Activated CD4-positive, alpha-beta T cell treated with anti-CD3 and anti-CD28 coated beads for 48 hours (primary cell): ENCODE measurements at regions not wholly inside any gene's neighbourhood (a gene's known extent, or its start where the extent isn't known, plus 50 kb on each side); places are given as distances from the start of the nearest gene placed in this dataset.
"Not testable (repeated sequence)": the region's sequence is repeated elsewhere in the genome, so short reads cannot be mapped to it uniquely, and the experiment has no call there.

ENCODE experiments used
- DNase-seq: peaks from one replicate; pipeline ENCODE4 v3.0.0-alpha.2; 2020

DNA sequence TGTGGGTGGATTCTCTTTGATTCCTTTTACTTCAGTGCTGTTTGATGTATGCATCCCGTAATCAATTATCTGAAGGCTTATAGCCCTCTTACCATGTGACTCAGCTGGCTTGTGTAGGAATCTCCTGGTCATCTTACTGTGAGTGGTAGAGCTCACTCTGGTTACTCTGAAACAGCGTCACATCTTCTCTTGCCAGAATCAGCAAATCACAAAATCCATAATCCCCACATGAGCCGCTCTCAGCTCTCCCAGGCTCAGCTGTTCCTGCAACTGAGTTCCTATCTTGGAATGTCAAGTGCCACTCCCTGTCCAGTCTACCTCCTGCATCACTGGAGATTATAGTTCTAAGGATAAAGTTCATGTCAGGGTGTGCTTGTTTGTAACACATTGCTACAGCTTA lies 278.0 kb downstream of the FBXO8 start:
- no peak for DNase-seq

DNA sequence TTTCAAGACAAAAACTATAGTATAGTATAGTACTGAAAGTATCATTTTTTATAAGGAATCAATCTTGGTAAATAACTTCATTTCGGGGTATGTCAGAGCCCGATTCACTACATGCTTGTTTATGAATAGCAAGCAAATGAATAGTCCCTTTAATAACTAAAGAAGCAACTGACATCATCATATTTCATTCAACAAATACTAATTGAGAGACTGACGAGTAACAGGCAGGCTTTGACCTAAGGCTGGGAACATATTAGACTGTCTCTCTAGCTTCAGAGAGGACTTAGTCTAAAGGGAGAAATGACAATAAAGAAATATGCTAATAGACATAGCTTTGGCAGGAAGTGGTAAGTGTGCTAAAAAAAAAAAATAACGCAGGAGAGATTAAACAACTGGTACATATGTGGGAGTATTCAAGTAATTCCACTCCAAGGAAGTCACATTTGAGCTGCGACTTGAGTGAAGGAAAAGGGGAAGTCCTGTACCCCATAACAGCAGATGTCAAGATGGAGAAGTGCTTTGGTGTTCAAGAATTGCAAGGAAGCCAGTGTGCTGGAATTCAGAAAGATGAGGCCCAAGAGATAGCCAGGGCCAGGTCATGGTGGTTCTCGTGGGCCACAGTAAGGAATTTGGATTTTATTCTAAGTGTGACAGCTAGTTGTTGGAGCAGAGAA lies 284.9 kb downstream of the FBXO8 start:
- DNase-seq, result no peak

DNA sequence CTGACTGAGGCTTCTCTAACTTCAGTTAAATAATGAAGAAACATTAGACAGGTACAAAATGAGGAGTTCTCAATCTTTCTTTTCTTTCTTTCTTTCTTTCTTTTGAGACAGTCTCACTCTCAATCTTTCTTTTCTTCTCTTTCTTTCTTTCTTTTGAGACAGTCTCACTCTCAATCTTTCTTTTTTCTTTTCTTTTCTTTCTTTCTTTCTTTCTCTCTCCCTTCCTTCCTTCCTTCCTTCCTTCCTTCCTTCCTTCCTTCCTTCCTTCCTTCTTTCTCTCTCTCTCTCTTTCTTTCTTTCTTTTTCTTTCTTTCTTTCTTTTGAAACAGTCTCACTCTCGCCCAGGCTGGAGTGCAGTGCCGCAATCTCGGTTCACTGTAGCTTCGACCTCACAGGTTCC lies 287.7 kb downstream of the FBXO8 start:
- not testable (repeated sequence) for DNase-seq

DNA sequence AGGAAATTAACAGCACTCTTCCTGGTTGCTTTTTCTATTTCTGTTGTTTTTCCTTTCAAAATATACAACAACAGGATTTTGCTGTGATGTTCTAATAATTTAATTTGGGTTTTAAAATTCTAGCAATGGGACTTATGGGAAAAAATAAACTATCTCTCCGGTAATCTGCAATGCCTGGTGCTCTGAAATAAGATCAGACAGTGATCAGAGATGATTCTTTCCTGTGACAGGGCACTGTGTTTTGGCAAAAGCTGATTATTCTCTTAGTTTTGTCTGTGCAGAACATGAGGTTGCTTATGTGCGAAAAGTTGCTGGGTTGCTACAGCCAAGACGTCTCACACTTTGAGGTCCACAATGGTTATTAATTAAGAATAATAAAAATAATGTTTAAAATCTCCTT lies 291.7 kb downstream of the FBXO8 start:
- DNase-seq, result no peak

DNA sequence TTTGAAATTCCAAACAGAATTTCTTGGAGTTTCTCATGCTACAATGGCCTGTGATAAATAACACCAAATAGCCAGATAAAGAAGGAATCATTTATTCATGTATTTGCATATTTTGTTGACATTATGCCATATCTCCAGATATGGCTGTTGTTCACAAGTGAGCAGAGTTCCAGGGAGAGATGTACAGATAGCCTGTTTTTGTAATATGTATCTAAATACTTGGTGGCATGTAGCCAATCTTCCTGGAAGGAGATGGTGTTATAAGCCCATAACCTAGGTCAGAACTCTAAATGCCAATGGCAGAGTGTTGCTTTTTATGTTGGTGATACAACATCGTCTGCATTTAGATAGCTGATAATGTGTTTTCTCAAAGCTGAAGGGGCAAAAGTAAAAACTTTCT lies 292.2 kb downstream of the FBXO8 start:
- DNase-seq, result no peak

DNA sequence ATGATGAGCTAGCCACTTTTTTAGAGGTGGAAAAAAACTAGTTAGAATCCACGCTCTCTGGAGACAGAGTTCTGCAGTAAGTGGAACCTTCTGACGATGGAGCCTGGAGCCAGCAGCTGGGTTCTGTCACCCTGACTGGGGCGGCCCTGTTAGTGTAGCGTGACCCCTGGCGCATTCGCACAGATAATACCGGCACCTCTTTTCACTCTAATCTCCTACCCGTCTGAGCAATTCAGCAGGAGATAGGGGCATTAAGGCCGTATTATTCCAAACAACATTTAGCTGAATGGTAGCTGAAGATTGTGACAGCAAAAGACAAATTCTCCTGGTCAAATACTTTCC lies 292.6 kb downstream of the FBXO8 start:
- no peak for DNase-seq

DNA sequence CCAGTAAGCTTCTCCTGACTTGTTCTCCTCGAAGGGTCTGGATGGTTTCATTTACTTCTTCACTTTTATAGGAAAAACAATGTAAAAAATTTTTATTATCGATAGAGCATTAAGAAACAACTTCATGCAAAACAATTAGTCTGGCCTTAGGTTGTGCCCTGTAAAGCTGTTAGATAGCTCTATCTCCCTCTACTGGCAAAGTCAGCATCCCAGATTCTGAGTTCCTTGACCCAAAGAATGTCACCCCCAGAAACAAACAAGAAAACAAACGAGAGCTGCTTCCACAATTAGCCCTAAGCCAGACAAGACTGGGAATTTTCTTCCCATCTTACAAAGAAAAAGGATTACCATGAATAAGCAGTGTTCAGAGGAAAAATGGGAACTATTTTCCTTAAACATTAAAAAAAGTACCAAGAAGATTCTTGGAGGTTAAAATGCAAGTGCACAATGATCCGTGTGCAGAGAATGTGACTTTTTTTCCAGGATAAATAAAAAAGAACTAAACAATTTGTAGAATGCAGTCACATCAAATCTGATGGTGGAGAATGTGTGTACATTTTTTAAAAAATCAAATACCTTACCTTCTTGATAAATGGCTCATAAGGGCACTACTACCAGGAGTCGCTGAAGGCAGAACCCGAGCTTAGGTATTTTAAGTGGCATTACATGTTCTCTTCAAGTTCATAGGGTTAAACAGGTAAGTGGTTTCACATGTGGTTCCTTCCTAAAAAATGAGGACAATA lies 293.2 kb downstream of the FBXO8 start:
- no peak for DNase-seq

DNA sequence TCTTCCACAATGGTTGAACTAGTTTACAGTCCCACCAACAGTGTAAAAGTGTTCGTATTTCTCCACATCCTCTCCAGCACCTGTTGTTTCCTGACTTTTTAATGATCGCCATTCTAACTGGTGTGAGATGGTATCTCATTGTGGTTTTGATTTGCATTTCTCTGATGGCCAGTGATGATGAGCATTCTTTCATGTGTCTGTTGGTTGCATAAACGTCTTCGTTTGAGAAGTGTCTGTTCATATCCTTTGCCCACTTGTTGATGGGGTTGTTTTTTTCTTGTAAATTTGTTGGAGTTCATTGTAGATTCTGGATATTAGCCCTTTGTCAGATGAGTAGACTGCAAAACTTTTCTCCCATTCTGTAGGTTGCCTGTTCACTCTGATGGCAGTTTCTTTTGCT lies 319.9 kb downstream of the FBXO8 start:
- not testable (repeated sequence) for DNase-seq

DNA sequence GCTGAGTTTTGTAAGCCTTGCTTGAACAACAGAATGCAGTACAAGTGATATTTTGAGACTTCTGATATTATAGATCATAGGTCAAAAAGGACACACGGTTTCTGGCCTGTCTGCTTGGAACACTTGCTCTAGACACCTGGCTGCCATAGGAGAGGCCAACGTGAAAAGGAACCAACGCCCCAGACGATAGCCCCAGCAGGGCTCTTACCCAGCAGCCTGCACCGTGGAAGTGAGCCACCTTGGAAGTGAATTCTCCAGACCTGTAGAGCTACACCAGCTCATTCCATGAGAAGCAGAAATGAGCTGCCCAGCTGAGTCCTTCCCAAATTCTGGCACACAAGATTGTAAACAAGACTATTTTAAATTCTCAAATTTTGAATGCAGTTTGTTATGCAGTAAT lies 323.1 kb downstream of the FBXO8 start:
- DNase-seq, result no peak

DNA sequence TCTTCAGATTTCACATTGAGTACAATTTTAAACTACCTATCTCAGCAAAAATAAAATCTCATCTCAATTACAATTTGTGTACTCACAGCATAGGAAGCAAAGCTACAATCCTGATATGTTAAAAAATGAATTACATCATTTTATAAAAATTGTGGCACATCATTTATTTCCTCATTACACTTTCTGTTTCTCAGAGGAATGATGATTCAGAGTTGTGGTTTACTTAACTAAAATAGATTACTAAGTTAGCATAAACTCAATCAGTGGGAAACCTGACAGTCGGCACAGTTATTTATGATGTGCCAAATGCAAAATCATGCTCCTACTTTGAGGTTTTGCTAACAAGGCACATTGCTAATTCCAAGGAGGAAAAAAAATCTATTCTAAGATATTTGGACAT lies 325.0 kb downstream of the FBXO8 start:
- DNase-seq, result no peak

DNA sequence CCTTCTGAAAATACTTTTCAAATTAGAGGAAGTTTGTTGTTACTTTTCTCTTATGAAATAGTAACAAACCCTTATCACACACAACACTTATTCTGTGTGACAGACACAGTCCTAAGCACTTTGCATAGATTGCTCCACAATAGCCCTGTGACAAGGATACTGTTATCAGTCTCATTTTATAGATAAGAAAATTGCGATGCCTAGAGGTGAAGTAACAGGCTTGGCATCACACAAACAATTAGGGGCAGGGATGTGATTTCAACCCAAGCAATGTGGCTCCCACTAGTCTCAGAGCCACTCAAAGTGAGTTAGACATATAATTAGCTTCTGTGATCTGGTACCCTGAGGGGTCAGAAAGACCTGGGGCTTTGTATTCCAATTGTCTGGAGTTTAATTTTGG lies 339.9 kb downstream of the FBXO8 start:
- DNase-seq, result no peak

DNA sequence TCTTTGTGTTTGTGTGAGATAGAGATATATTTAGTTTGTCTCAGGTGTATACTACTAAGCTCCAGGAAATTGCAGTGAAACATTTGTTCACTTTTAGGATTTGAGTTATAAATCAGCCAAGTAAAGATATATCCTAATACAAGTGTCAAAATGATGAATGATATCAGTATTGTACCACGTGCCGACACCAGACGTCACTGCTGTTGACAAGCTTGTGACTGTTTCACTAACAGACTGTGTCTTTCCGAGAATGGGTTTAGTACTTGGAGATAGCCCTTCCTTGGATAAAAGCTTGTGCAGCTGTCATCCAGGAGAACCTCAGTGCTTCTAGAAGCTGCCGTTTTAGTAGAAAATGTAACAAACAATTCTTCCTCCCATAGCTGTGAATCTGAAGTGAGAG lies 343.3 kb downstream of the FBXO8 start:
- no peak for DNase-seq

DNA sequence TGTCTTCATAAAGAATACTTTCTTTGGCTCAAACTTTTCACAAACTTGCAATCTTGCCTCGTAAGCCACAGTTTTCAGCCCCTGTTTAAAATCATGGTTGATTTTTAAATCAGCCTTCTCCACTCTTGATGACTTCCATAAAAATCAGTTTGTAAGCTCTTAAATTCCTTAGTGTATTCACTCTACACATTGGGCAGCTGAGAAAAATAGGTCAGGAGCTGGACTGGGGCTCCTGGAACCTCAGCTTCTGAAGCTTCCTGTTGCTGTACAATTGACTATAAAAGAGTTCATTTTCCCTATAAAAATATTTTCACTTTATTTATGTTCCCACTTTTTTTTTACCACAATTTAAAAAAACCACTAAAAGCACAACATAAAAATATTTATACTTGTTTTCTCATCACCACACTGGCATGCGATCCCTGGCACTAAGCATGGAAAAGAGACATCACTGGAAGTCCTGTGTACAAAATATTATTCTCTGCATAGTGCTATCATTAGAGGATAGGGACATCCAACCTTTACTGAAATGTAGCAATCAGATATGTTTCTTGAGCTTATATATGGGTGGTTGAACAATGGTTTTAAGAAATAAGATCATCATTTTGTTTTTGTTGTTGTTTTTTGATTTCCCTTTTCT lies 345.7 kb downstream of the FBXO8 start:
- DNase-seq, result no peak

DNA sequence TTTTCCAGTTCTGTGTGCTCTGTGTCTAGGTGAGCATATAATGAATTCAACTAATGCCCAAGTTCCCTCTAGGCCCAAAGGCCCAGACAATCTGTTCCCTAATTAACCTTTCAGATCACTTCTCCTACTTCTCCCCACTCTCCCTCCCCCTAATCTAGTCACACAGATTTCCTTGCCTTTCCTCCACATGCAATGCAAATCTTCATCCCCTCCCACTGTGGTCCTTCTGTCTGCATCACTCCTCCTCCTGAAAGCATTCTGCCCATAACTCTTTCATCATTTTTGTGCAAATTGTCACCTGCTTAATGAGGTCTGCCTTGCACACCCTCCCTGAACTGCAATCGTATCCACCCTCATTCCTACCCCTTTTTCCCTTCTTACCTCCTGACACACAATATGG lies 346.6 kb downstream of the FBXO8 start:
- DNase-seq, result no peak

DNA sequence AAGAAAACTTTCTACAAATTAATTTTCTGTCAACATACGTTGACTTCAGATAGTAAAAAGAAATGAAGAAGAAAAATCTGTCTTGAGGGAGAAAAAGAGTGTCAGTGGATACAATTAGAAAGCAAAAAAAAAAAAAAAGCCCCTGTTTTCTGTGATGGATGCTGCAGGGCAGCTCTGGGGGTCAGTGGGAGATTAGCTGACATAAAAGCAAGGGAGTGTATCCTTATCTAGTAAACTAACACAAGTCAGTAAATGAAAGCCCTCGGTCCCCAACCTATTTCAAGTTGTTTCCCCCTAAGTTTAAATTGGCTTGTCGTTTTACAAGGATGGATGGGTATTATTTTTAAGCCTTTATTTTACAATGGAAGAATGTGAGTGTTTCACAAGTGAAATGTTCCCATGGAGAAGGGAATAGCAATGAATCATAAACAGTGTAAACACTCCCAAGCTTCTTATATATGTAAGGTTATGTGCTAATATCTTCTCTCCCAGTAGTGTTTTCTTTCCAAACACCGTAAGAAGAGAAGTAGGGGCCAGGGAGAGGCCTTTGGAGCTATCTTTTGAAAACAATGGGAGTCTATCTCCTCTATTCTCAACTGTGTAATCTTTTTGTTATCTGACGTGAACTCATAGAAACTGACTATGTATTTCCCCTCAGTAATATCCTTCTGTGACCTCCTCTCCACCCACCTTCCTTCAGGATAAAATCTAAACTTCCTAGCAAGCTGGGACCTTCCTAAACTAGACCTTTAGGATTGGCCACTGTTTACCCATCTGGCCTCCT lies 347.7 kb downstream of the FBXO8 start:
- DNase-seq, result no peak

DNA sequence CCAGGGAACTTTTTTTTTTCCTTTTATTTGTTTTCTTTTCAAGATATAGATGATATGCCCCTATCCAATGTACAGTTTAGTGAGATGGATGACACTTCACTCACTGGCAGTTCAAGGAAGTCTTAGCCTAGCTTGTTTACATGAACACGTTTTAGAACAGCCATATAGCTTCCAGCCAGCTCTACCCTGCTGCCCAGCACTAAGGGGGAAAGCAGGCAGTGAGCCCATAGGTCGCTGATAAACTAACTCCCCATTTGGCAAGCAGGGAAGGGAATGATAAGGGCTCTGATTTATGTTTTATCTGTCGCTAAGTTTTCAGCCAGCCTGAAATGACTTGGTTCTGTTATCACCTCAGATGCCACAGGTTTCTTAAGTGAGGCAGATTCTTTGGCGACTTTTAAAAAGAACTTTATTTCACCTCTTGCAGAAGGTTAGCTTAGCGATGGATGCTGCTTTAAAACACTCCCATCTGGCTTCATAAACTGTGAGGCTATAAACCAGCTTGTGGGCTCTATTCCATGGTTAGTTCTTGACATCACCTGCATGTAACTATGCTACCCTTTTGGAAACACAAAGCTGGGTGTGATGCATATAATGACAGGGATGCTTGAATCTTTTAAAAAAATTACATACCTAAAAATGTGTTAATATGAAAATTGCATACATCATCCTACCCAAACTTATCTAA lies 348.4 kb downstream of the FBXO8 start:
- DNase-seq, result no peak

DNA sequence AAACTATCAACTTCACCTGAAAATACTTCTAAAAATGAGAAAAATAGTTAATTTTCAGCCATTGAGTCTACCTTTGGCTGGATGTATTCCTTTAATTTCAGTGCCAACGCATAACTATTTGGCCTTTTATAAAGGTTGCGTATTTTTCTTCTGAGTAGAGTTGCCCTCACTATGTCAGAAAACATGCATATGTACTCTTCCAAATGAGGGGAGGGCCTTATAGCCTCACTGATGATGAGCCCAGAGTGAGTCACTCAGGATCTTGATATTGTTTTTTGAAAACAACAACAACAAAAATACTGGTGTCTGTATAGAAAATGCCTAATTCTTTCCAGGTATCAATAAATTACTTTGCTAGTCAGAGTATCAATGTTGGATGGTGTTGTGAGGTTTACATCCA lies 349.3 kb downstream of the FBXO8 start:
- no peak for DNase-seq

DNA sequence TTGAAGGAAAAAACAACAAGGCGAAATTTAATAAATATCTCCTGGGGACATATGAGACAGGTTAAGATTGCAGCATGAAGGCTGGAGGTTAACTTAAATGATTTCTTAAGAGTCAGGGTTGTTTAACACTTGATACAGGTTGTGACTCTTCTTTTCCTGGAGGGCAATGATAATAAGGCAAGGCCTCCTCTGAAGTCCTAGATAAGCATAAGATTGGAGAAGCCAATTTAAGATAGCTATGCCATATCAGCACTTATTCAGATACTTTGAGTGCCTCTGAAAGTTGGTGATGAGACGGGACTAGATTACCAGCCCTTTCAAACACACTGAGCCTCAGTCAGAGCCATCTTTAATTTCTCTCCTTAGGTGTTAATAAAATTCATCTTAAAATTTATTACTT lies 350.8 kb downstream of the FBXO8 start:
- no peak for DNase-seq

DNA sequence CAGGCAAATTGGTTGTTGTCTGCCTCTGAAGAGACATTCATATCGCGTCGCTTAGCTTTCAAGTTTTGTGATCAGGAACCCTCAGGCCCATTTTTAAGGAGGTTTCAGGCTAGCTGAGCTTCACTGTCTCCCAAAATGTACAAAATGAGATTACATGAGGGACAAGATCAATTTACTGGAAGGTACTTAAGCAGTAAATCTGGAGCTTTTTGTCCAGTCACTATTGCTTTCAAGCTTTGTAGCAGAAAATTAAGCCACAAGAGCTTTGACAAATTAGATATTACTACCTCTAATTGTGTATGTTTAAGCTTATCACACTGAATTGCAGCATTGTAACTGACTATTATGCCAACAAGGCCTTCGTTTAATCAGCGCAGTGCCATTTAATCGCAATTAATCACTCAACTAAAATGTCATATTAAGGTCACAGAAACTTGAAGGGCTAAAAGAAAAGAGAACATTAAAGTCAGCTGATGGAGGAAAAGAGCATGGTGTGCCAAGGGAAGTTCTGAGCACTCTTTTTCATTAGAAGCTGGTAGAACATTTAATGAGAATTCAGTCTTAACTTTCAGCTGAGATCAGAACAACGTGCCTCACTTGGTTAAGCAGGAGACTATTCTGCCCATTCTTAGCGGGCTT lies 353.0 kb downstream of the FBXO8 start:
- DNase-seq, result no peak

DNA sequence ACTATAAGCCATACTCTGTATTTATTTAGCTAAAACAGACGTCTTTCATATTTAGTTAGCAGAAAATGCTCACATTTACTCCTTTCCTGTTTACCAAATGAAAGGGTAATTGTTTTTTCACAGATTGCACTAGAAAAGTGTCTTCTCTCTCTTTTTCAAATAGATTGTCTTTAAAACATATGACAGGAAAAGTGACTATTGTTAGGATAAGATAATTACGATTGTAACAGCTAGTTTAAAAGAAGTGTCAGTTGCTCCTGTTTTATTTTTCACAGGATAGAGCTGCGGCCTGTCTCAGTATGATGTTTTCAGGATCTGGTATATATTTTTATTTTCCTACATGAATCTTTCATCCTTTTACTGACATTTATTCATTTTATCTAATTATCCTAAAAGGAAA lies 353.5 kb downstream of the FBXO8 start:
- no peak for DNase-seq

DNA sequence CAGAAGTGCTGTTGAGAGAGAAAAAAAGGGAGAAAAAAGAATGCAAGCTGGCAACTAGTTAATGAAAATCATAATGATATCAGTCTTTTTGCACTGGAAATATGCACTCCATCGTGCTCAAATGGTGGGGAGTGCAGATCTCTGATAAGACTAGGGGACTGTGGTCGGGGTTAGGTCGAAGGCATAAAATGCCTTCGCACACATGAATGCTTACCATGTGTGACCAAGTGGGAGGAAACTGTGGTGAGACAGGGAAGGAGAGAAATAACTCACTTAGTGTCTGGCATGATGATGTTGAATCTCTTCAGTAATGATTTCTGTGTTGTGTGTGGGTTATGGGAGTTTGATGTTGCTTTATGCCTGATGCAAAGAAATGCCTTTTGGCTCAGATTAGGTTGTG lies 358.9 kb downstream of the FBXO8 start:
- DNase-seq, result no peak

DNA sequence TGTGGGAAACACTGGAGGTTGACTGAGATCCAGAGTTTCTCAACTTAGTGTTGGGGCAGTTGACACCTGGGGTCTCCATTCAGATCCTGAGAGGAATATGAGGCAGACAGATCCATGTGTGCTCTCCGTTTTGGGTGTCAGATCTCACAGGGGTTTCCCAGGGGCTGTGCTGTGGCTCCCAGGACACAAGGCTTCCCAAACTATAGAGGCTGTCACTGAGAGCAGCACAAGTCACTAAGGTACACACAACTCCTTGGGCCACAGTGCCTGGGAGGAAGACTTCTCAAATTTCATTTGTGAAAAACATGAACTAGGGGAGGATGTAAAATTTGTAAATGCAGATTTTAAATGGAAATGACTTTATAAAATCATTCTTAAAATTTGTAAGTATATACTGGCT lies 363.6 kb downstream of the FBXO8 start:
- no peak for DNase-seq

DNA sequence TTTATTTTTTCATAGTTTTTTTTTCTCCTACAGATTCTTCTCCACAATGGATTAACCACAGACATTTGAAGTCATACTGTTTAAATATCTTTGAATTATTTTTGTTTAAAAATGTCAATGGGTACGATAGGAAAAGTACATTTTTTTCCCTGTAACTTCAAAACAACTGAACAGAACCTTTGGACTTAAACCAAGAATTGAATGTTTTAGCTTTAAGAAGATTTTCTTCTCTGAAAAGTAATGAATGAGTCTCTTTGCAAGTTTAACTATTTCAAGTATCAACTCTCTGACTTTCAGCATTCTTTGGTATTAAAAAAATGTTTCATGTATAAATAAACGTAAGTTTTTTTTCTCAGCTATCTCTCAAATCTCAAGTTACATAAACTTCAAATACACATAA lies 364.3 kb downstream of the FBXO8 start:
- DNase-seq, result no peak
